22Rv1 (cell line): ENCODE measurements at regions not wholly inside any gene's neighbourhood (a gene's known extent, or its start where the extent isn't known, plus 50 kb on each side); places are given as distances from the start of the nearest gene placed in this dataset.

ENCODE experiments used
- ZFX ChIP-seq: fragments of 450-650 bp; IDR thresholded peaks from 2 replicates; pipeline ENCODE4 v1.6.1; 2017; ENCODE audit warnings: antibody characterized with exemption, borderline replicate concordance
- TF ChIP-seq, protein P1 (sequence below): fragments of 450-650 bp; IDR thresholded peaks from 2 replicates; pipeline ENCODE4 v1.5.1; 2017; ENCODE audit warnings: mild to moderate bottlenecking

GRCh38 chr9:117470902-117471301 is 56.0 kb upstream of the ASTN2 start:
- TF ChIP-seq, protein P1, sequence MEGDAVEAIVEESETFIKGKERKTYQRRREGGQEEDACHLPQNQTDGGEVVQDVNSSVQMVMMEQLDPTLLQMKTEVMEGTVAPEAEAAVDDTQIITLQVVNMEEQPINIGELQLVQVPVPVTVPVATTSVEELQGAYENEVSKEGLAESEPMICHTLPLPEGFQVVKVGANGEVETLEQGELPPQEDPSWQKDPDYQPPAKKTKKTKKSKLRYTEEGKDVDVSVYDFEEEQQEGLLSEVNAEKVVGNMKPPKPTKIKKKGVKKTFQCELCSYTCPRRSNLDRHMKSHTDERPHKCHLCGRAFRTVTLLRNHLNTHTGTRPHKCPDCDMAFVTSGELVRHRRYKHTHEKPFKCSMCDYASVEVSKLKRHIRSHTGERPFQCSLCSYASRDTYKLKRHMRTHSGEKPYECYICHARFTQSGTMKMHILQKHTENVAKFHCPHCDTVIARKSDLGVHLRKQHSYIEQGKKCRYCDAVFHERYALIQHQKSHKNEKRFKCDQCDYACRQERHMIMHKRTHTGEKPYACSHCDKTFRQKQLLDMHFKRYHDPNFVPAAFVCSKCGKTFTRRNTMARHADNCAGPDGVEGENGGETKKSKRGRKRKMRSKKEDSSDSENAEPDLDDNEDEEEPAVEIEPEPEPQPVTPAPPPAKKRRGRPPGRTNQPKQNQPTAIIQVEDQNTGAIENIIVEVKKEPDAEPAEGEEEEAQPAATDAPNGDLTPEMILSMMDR: no peak
- no peak for TF ChIP-seq ZFX
